ENCODE measurements at regions not wholly inside any gene's neighbourhood (a gene's known extent, or its start where the extent isn't known, plus 50 kb on each side); places are given as distances from the start of the nearest gene placed in this dataset.
A peak's percentile ranks its signal among the peaks of the same experiment; 100 is the strongest.
"Not testable (repeated sequence)": the region's sequence is repeated elsewhere in the genome, so short reads cannot be mapped to it uniquely, and the experiment has no call there.

- Histone ChIP-seq H3K4me1 (no peaks in the 10 kb centered on the region), H3K27me3 (peaks cover 0 to 8% (median 0%) of the 10 kb centered on the region in 4 donors), H3K36me3 (no peaks in the 10 kb centered on the region), H3K27ac (no peak overlapping the region), H3K9me3 (peaks cover 0 to 4% (median 0%) of the 10 kb centered on the region in 4 donors), H3K4me3 (no peak overlapping the region)
- TF ChIP-seq CTCF (IDR thresholded peaks at IDR 0.05), result no peak
- intact Hi-C loops (cut with DNase I), result no loop called here
- 54 to 58% methylated on average over 3 of the region's 3 CpGs for WGBS, 2 donors
- DNase-seq (no peak), FAIRE-seq (no peak), ATAC-seq (no peak)
Observed at GRCh38 chrX:98207947-98208346, 1324.2 kb downstream of the RPA4 start.

DNA sequence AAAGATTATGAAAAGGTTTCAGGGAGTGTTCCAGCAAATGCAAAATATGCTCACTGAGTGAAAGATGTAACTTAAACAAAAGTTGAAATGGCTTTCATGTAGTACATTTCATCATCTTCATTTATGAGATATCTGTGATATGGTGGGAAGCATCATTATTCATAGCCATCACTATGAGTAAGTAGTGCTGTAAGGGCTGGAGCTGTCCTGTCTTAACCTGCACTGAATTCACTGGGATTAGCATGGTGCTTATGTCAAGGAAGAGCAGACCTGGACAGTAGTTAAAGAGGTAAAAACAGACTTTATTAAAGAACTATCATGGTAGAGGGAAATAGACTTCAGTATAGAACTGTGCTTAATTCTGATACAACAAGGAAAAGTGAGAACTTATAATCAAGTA is 1347.3 kb downstream of the RPA4 start:
- Histone ChIP-seq H3K9me3 (no peaks in the 10 kb centered on the region), H3K27ac (no peak overlapping the region), H3K27me3 (peaks cover 0 to 3% (median 0%) of the 10 kb centered on the region in 4 donors), H3K36me3 (no peaks in the 10 kb centered on the region), H3K4me3 (no peak overlapping the region), H3K4me1 (no peaks in the 10 kb centered on the region)
- no peak for TF ChIP-seq CTCF (IDR thresholded peaks at IDR 0.05)
- no peak for DNase-seq
- no peak for FAIRE-seq
- intact Hi-C loops (cut with DNase I), result no loop called here
- no peak for ATAC-seq

GRCh38 chrX:98240061-98240460 is 1356.4 kb downstream of the RPA4 start:
- ATAC-seq; FAIRE-seq; H3K27ac ChIP-seq; H3K27me3 ChIP-seq; H3K36me3 ChIP-seq; intact Hi-C loops (cut with DNase I); H3K4me1 ChIP-seq; H3K4me3 ChIP-seq; H3K9me3 ChIP-seq: not testable (repeated sequence)
- 57 to 64% methylated on average over 6 of the region's 6 CpGs for WGBS, 2 donors
- DNase-seq, result peak in 1 of 6 donors; percentile 23

- H3K9me3 ChIP-seq, result no peaks in the 10 kb centered on the region
- DNase-seq (no peak), FAIRE-seq (no peak), ATAC-seq (no peak)
- no peak overlapping the region for H3K4me3 ChIP-seq
- no peaks in the 10 kb centered on the region for H3K36me3 ChIP-seq
- no peak overlapping the region for H3K27ac ChIP-seq
- H3K27me3 ChIP-seq, result no peaks in the 10 kb centered on the region
- no peak for TF ChIP-seq CTCF (IDR thresholded peaks at IDR 0.05)
- intact Hi-C loops (cut with DNase I), result no loop called here
- H3K4me1 ChIP-seq, result no peaks in the 10 kb centered on the region
Observed at GRCh38 chrX:98263135-98263534, 1379.4 kb downstream of the RPA4 start.

- Histone ChIP-seq H3K27ac (no peak overlapping the region), H3K27me3 (no peaks in the 10 kb centered on the region), H3K9me3 (no peaks in the 10 kb centered on the region), H3K4me1 (no peaks in the 10 kb centered on the region), H3K36me3 (no peaks in the 10 kb centered on the region), H3K4me3 (no peak overlapping the region)
- no peak for DNase-seq
- ATAC-seq, result no peak
- TF ChIP-seq CTCF (IDR thresholded peaks at IDR 0.05), result no peak
- FAIRE-seq, result no peak
- intact Hi-C loops (cut with DNase I), result no loop called here
Observed at GRCh38 chrX:98289726-98290125, 1406.0 kb downstream of the RPA4 start.

DNA sequence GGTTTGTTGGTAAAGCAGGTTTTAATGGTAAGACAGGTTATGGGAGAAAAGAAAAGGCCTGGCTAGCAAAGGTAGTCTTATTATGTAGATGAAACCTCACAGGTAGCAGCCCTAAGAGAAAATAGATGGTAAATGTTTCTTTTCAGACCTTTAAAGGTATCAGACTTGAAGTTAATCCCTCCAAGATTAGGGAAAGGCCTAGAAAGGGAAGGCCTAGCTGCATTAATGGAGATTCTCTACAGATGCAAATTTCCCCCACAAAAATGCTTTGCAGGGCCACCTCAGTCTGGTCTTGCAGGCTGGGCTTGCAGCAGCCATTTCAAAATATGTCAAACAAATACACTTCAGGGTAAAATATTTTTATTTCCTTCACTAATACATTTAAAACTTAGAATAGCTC is 1410.6 kb downstream of the RPA4 start:
- Histone ChIP-seq H3K27me3 (no peaks in the 10 kb centered on the region), H3K9me3 (no peaks in the 10 kb centered on the region), H3K4me1 (no peaks in the 10 kb centered on the region), H3K4me3 (no peak overlapping the region), H3K27ac (no peak overlapping the region), H3K36me3 (no peaks in the 10 kb centered on the region)
- ATAC-seq, result no peak
- DNase-seq, result no peak
- intact Hi-C loops (cut with DNase I), result no loop called here
- no peak for FAIRE-seq
- TF ChIP-seq CTCF (IDR thresholded peaks at IDR 0.05), result no peak

Data from pancreas (tissue), 10 donors.